Keratinocyte (primary cell): ENCODE measurements at regions not wholly inside any gene's neighbourhood (a gene's known extent, or its start where the extent isn't known, plus 50 kb on each side); places are given as distances from the start of the nearest gene placed in this dataset.

ENCODE experiments used
- DNase-seq: peaks from one replicate; pipeline ENCODE4 v3.0.0-alpha.2; 2011; ENCODE audit warnings: low read depth, missing footprints, low spot score
- FAIRE-seq: peaks from 2 replicates; lab custom pipeline; 2011; peaks lifted over from hg19 to GRCh38; lab: Jason Lieb, UNC
- H2AFZ ChIP-seq: 2 replicates; pipeline ENCODE4 v1.6.0; 2012; ENCODE audit warnings: low read length, control low read depth, inconsistent platforms; ENCODE audit not compliant: control insufficient read depth
- H3K27ac ChIP-seq: 2 replicates; pipeline ENCODE4 v1.5.1; 2011; ENCODE audit warnings: low read length; ENCODE audit not compliant: control insufficient read depth, insufficient read depth
- H3K27me3 ChIP-seq: 3 replicates; pipeline ENCODE4 v1.6.0; 2011; ENCODE audit warnings: low read length; ENCODE audit not compliant: control insufficient read depth, insufficient read depth; ENCODE audit errors: extremely low read depth
- H3K36me3 ChIP-seq, 2 experiments: 2 replicates in 1 of 2; 3 replicates in 1 of 2; pipeline ENCODE4 v1.5.1; 2011; ENCODE audit warnings: low read length in 2 of 2, mild to moderate bottlenecking in 1 of 2; ENCODE audit not compliant: control insufficient read depth in 2 of 2, insufficient read depth in 2 of 2; ENCODE audit errors: extremely low read depth in 1 of 2
- H3K4me1 ChIP-seq: 3 replicates; pipeline ENCODE4 v1.5.1; 2011; ENCODE audit warnings: low read length; ENCODE audit not compliant: control insufficient read depth, insufficient read depth; ENCODE audit errors: extremely low read depth
- H3K4me2 ChIP-seq: 3 replicates; pipeline ENCODE4 v1.6.0; 2011; ENCODE audit warnings: low read depth, low read length; ENCODE audit not compliant: control insufficient read depth, insufficient read depth; ENCODE audit errors: extremely low read depth
- H3K4me3 ChIP-seq, 3 experiments: fragments of 200-600 bp in 1 of 3; sonication (generic) in 1 of 3; 2 replicates in 2 of 3; 3 replicates in 1 of 3; pipeline ENCODE4 v1.5.1; 2011 to 2016; ENCODE audit warnings: low read length in 3 of 3, mild to moderate bottlenecking in 3 of 3, control low read depth in 2 of 3, inconsistent platforms in 1 of 3, low read depth in 1 of 3, mixed read lengths in 1 of 3, mixed run types in 1 of 3, moderate library complexity in 1 of 3; ENCODE audit not compliant: control insufficient read depth in 2 of 3, insufficient read depth in 2 of 3; ENCODE audit errors: extremely low read depth in 1 of 3
- H3K79me2 ChIP-seq: 2 replicates; pipeline ENCODE4 v1.6.0; 2012; ENCODE audit warnings: low read length; ENCODE audit not compliant: control insufficient read depth, insufficient read depth
- H3K9ac ChIP-seq: 3 replicates; pipeline ENCODE4 v1.6.0; 2011; ENCODE audit warnings: low read length; ENCODE audit not compliant: control insufficient read depth, insufficient read depth; ENCODE audit errors: extremely low read depth
- H3K9me1 ChIP-seq: 3 replicates; pipeline ENCODE4 v1.6.0; 2011; ENCODE audit warnings: low read length; ENCODE audit not compliant: control insufficient read depth, insufficient read depth; ENCODE audit errors: extremely low read depth
- H3K9me3 ChIP-seq: 2 replicates; pipeline ENCODE4 v1.5.1; 2012; ENCODE audit warnings: low read depth, low read length; ENCODE audit not compliant: control insufficient read depth
- H4K20me1 ChIP-seq: 3 replicates; pipeline ENCODE4 v1.6.0; 2011; ENCODE audit warnings: low read length; ENCODE audit not compliant: control insufficient read depth, insufficient read depth; ENCODE audit errors: extremely low read depth
- EZH2 ChIP-seq: IDR thresholded peaks from one replicate; pipeline ENCODE4 v1.6.1; 2012; ENCODE audit warnings: inconsistent platforms, mild to moderate bottlenecking, low read length, moderate library complexity
- dilution Hi-C: fragments of 300-500 bp; cut with MboI; formaldehyde crosslinking; loops from one replicate; pipeline ENCODE4 v1.7.0; 2020; ENCODE audit warnings: low sequenced_read_pairs; ENCODE audit not compliant: extremely low pct_ligation_motif_present
- TF ChIP-seq, protein P1 (sequence below), 3 experiments: IDR thresholded peaks in 1 of 3; conservative IDR thresholded peaks in 1 of 3; optimal IDR thresholded peaks in 1 of 3; 2 replicates in 2 of 3; 3 replicates in 1 of 3; pipeline versions ENCODE3 to v1.5.1; 2011; ENCODE audit warnings: low read length in 3 of 3, mild to moderate bottlenecking in 3 of 3, moderate library complexity in 2 of 3, control low read depth in 1 of 3, inconsistent platforms in 1 of 3; ENCODE audit not compliant: insufficient read depth in 2 of 3; ENCODE audit errors: extremely low read depth in 1 of 3

DNA sequence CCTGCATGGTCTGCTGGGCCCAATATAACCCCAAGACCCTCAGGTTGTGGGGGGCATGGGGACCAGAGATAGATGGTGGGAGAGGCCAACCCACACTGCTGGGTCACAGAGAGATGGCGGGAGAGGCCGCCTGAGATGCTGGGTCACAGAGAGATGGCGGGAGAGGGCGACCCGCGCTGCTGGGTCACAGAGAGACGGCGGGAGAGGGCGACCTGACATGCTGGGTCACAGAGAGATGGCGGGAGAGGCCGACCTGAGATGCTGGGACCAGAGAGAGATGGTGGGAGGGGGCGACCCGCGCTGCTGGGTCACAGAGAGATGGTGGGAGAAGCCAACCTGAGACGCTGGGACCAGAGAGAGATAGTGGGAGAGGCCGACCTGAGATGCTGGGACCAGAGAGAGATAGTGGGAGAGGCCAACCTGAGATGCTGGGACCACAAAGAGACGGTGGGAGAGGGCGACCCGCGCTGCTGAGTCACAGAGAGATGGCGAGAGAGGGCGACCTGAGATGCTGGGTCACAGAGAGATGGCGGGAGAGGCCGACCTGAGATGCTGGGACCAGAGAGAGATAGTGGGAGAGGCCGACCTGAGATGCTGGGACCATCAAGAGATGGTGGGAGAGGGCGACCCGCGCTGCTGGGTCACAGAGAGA, 133.2 kb downstream of the DLL1 start:
- no peaks in the 10 kb centered on the region for H3K9me3 ChIP-seq
- TF ChIP-seq EZH2: no peak
- TF ChIP-seq, protein P1, sequence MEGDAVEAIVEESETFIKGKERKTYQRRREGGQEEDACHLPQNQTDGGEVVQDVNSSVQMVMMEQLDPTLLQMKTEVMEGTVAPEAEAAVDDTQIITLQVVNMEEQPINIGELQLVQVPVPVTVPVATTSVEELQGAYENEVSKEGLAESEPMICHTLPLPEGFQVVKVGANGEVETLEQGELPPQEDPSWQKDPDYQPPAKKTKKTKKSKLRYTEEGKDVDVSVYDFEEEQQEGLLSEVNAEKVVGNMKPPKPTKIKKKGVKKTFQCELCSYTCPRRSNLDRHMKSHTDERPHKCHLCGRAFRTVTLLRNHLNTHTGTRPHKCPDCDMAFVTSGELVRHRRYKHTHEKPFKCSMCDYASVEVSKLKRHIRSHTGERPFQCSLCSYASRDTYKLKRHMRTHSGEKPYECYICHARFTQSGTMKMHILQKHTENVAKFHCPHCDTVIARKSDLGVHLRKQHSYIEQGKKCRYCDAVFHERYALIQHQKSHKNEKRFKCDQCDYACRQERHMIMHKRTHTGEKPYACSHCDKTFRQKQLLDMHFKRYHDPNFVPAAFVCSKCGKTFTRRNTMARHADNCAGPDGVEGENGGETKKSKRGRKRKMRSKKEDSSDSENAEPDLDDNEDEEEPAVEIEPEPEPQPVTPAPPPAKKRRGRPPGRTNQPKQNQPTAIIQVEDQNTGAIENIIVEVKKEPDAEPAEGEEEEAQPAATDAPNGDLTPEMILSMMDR (optimal IDR thresholded peaks at IDR 0.05 in 1 of 3, IDR thresholded peaks at IDR 0.05 in 1 of 3, conservative IDR thresholded peaks at IDR 0.05 in 1 of 3; ENCODE audit: extremely low read depth in 1 of 3, insufficient read depth in 2 of 3, low read length in 3 of 3): no peak
- DNase-seq (no peak), FAIRE-seq (no peak)
- no peak overlapping the region for H3K27ac ChIP-seq
- no peaks in the 10 kb centered on the region for H3K27me3 ChIP-seq
- H3K9ac ChIP-seq: no peak overlapping the region
- no peaks in the 10 kb centered on the region for H3K9me1 ChIP-seq
- H4K20me1 ChIP-seq: no peaks in the 10 kb centered on the region
- no peaks in the 10 kb centered on the region for H3K79me2 ChIP-seq
- peaks cover 2% of the 10 kb centered on the region for H3K4me1 ChIP-seq
- H3K4me2 ChIP-seq: no peak overlapping the region
- H3K4me3 ChIP-seq: no peak overlapping the region
- dilution Hi-C loops: no loop called here
- H3K36me3 ChIP-seq: no peaks in the 10 kb centered on the region
- no peak overlapping the region for H2AFZ ChIP-seq

DNA sequence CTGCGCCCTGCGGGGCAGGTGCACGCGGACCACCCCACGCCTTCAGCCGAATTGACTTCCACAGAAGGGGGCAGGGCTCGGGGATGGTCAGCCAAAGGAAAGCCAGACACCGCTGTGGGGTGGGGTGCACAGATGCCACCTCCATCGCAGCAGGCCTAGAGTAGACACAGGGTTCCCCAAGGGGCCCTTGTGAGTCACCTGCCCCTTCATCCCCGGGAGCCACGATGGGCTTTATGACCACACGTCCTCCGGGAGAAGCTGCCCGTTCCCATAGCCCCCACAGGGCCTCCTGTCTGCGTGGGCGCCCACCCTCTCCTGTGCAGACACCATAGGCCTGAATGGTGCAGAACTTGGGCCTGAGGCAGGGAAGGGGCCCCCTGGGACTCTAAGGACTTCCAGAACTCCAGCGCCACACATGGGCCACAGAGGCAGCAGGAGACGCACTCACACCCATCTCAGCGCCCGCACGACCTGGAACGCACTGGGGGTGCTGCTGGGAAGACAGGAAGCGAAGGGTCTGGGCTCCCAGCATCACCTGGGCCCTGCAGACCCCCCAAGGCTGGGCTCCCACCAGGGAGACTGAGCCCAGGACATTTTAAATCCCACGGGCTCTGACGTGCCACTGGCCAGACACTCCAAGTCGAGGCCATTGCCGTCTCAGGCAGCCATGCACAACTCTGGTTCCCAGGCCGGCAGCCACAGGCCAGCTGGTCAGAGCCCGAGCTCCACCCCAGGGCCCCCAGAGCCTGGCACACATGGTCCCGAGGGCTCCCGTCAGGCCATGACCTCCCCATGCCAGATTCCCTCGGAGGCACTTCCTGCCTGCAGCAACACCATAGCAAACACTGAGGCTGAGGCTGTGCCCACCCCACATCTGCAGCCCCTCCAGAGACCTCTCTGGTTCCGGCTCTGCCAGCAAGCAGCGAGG, 134.2 kb downstream of the DLL1 start:
- Histone ChIP-seq H3K4me3 (no peak overlapping the region), H2AFZ (no peak overlapping the region), H3K9me1 (no peaks in the 10 kb centered on the region), H3K4me2 (no peak overlapping the region), H3K27me3 (peaks cover 10% of the 10 kb centered on the region), H3K9ac (no peak overlapping the region), H3K27ac (no peak overlapping the region), H4K20me1 (no peaks in the 10 kb centered on the region), H3K36me3 (no peaks in the 10 kb centered on the region), H3K79me2 (no peaks in the 10 kb centered on the region), H3K4me1 (peaks cover 7% of the 10 kb centered on the region), H3K9me3 (no peaks in the 10 kb centered on the region)
- FAIRE-seq: no peak
- DNase-seq: no peak
- TF ChIP-seq, protein P1 (optimal IDR thresholded peaks at IDR 0.05 in 1 of 3, IDR thresholded peaks at IDR 0.05 in 1 of 3, conservative IDR thresholded peaks at IDR 0.05 in 1 of 3; ENCODE audit: extremely low read depth in 1 of 3, insufficient read depth in 2 of 3, low read length in 3 of 3): no peak
- no peak for TF ChIP-seq EZH2
- dilution Hi-C loops: no loop called here
